Germinal center (tissue), 1 donor: ENCODE measurements at regions not wholly inside any gene's neighbourhood (a gene's known extent, or its start where the extent isn't known, plus 50 kb on each side); places are given as distances from the start of the nearest gene placed in this dataset.
"Not testable (repeated sequence)": the region's sequence is repeated elsewhere in the genome, so short reads cannot be mapped to it uniquely, and the experiment has no call there.

Experiments
- DNase-seq: peaks from one replicate; pipeline ENCODE4 v3.0.0; 2012; ENCODE audit warnings: mixed read lengths, low spot score

DNA sequence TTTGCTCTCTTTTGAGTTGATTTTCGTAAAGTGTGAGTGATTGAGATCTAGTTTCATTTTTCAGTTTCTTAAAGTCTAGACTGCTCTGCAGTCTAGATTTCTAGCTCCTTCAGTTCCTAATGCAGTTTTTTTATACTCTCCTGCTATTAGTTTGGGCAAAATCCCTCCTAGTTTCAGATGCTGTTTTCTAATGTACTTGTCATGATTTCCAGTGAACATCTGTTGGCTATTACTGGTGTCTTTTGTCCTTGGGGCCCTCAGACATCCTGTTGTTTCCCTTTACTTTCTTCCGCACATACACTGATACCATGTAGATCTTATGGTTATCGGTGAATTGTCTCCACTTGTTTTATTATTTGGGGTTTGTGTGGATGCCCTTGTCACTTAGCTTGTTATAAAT lies 292.1 kb downstream of the TDRD3 start:
- no peak for DNase-seq

DNA sequence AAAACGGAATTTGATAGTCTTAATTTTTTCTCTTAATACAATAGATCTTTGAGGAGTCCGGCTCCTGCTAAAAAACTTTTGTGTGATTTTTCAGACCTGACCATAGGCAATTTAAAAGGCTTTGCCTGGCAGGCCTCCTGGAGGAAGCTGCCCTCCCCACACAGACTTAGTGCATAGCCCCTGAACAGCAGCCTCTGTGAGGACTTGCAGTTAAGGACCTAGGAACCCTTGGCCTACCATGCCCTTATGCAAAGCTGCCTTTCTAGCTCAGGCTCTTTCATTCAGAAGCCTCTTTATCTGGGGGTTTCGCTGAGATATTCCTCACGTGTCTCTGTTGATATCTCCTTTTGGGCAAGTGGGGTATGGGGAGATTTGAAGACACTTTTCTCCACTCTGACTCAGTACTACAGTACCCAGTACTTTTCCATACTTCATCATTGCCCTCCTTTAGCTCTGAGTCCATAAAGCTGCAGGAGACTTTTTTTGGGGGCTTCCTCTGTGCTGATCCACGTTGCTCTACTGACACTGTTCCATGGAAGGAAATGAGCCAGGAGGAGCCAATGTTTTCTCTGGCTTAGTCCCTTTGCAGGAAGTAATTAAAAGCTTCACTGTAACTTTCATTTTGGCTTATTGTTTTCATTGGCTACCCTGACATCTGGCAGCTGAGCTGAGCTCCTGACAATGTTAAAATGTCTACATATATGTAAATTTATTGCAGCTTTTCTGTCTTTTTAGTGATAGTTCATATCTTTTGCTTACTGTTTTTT lies 283.1 kb downstream of the TDRD3 start:
- DNase-seq, result no peak

DNA sequence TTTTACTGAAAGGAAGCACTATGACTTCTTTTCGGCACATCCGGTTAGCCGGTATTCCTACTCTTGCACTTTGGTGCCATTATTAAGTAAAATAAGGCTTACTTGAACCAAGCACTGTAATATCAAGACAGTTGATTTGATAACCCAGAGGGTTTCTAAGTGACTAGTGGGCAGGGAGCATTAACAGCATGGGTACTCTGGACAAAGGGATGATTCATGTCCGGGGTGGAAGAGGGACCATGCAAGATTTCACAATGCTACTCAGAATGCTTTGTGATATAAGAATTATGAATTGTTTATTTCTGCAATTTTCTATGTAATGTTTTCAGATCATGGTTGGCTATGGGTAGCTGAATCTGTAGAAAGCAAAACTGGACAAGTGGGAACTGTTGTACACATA lies 282.1 kb downstream of the TDRD3 start:
- DNase-seq, result no peak

DNA sequence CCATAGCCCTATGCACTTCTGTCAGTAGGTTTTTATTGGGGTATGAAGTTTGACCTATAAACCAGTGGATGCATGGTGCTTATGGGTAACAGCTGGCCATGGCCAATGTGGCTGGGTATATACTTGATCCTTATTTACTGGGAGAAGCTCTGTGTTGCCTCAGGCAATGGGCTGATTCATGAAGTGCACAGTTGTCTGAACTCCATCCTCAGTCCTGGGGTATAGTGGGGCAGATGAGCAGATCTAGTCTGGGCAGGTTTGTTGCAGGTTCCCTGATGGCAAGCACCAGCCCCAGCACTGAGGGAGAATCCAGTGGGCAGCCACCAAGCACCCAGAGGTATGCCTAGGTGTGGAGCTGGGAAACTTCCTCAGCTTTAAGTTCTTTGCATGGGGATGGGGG lies 274.4 kb downstream of the TDRD3 start:
- no peak for DNase-seq

DNA sequence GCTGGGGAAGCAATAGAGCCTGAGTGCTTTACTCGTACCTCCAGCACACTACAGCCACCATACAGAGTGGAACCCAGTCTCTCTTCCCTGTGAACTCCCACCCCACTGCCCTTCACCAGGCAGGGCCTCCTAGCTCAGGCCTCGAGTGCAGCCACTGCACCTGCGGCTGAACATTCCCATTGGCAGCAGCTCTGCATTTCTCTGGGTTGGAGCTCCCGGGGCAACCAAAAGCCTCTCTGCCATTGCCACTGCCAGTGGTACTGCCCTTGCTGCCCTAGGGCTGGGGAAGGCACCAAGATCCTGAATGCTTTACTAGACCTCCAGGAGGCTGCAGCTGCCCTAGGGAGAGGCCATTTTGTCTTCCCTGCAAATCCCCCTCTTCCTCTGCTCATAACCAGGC lies 266.8 kb downstream of the TDRD3 start:
- no peak for DNase-seq

DNA sequence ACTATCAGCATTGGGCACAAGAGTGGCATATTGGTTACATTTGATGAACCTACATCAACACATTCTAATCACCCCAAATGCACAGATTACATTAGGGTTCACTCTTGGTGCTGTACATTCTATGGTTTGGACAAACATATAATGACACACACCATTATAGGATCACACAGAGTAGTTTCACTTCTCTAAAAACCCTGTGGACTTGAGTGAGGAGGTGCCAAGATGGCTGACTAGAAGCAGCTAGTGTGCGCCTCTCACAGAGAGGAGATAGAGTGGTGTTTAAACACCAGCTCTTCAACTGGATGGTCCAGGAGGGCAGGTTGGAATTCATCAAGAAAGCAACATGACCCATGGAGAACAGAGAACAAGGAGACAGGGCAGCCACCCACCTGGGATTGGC lies 265.6 kb downstream of the TDRD3 start:
- no peak for DNase-seq

DNA sequence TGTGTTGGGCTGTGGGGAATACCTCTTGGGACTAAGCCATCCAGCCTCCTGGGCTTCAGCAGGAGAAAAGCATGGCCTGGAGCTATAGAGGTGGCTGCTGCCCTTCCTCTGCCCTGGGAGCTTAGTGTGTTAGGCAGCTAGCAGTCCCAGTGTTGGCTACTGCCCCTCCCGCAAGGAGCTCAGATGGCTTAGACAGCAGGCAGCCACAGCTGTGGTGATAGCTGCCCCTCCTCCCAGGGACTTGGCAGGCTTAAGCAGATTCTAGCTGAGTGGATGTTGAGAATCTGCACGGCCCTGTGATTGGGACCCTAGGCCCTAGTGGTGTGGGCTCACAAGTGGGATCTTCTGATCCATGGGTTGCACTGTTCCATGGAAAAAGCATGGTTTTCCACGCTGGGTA lies 264.5 kb downstream of the TDRD3 start:
- no peak for DNase-seq

DNA sequence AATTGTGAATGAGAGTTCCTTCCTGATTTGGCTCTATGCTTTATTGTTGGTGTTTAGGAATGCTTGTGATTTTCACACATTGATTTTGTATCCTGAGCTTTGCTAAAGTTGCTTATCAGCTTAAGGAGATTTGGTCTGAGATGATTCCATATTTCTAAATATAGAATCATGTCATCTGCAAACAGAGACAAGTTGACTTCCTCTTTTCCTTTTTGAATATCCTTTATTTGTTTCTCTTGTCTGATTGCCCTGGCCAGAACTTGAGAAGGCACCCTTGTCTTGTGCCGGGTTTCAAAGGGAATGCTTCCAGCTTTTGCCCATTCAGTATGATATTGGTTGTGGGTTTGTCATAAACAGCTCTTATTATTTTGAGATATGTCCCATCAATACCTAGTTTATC lies 260.6 kb downstream of the TDRD3 start:
- not testable (repeated sequence) for DNase-seq

DNA sequence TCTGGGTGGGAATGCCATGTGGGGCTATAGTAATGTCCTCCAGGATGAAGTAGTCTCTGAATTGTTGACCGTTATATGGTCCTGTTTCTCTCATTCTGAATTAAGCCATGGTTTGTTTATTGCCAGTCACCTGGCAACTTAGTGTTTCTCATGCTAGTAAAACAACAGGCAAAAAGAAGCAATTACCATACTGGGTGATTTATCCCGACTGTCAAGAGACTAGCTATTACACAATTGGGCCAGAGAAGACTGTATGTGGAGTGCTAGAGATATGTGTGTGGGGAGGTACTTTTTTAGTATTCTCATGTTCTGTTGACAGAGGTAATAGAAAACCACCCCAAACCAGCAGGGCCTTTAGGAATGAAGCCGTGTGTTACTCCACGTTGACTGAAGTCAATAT lies 258.2 kb downstream of the TDRD3 start:
- DNase-seq, result no peak

DNA sequence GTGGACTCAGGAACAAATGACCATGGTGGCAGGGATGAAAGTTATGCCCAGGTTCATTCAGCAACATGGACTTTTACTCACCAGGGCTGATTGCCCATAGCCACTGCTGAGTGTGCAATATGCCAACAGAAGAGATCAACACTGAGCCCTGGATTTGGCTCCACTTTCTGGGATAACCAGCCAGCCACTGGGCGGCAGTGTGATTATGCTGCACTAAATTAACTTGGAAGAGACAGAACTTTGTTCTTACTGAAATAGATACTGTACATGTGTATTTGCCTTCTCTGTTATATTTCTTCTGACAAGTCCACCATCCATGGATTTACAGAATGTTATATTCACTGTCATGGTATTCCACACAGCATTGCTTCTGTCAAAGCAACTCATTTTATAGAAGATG lies 257.4 kb downstream of the TDRD3 start:
- DNase-seq, result no peak

DNA sequence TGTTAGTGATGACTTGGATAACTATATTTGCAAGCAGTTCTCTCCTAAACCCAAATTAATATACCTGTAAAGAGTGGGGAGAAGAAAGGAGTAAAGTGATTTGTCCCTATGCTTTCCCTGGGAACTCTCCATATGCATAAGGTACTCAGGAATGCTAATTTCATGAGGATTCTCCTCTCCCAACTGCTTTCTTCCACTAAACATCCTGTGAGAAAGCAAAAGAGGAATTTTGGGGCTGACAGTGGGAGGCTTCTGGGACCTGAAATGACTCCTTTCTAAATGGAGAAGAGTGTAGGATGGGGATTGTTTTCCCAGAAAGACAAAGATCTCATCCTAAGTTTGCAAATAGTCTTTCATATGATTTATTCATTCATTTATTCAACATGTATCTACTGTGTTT lies 250.5 kb downstream of the TDRD3 start:
- no peak for DNase-seq

DNA sequence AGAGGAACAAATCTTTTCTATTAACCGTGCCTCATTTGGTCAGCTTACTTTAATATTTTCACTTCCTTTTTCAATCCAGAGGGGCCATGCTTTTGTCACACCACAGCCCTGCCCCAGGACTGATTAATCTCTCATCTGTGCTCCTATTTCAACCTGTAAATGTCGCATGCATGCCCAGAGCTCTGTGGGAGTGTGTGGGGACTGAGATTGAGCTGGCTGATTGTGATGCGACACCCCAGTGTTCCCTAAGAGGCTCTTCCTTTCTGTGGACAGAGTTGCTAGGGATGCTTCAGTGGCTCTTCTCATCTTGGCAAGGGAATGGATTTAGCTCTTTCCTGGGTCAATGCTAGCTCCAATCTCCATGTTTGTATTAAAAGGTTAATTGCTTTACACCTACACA lies 249.6 kb downstream of the TDRD3 start:
- no peak for DNase-seq

DNA sequence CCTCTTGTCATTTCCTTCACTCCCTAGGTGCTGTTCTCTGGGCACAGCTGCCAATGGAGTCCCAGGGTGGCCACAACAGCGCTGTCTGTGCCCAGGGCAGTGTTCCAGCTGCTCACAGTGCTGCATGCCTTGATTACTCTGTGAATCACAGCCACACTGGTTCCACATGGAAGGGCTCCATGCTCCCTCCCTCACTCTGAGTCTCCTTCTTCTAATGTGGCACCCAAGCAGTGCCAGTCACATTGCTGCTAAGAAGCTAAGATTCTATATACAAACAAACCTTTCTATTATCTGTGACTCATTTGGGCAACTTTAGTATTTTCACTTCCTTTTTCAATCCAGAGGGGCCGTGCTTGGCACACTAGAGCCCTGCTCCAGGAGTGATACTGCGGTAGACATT lies 248.7 kb downstream of the TDRD3 start:
- no peak for DNase-seq

DNA sequence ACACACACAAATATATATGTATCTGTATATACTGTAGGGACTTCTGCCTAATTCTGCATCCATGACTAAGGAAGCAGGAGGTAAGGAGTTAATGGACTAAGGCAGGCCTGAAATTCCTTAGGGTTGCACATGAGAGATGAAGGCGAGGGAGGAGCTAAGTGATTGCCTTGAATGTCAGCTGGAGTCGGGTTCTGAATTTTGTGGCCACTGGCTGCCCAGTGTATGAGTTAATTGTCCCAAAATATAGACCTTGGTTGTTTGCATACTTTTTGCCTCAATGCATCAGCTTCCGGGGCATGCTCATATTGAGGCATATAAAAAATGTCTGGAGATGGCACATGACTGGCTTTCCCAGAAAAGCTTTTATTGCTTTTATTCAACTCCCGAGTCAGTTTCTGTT lies 245.5 kb downstream of the TDRD3 start:
- no peak for DNase-seq

DNA sequence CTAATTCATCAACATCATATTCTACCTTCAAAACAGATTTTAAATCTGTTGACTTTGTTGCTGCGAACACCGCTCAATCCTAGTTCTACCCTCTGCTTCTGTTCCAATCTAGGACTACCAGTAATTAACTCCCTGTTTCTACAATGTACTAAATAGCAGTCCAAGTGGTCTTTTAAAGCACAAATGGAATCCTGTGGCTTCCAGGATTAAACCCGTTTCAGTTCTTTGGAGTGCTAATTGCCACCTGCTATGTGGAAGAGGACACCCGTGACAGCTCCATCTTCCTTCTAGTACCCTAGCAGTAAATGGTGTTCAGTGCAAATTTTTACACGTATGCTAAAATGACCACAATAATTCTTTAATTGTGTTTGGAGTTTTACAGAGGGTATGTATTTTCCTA lies 232.1 kb downstream of the TDRD3 start:
- no peak for DNase-seq

DNA sequence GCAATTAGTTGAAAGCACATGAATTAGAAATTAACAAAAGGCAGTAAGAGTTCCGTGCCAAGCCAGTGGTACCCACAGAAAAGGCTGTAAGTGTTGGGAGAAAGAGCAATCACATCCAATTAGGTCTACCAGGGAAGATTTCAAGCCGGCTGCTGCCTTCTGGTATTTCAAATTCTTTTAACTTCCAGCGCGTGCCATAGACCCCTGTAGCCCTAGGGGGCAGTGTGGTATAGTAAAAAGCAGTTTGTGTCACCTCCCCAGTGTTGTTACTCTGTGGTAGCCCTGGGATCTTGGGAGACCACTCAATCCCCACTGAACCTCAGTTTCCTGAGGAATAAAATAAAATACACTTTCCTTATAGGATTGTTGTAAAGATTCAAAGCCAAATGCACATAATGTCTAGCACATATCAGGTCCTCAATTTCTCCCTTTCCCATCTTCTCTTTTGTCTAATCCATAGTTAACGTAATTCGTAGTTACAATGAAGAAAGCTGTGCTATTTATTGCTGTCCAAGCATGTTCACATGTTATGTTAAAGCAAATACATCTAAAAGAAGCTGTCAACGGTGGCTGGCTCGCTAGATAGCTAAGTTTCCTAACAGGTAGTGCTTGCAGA lies 230.2 kb downstream of the TDRD3 start:
- peak; percentile 2 for DNase-seq
